Gastroesophageal sphincter (tissue), 4 donors: ENCODE measurements at regions not wholly inside any gene's neighbourhood (a gene's known extent, or its start where the extent isn't known, plus 50 kb on each side); places are given as distances from the start of the nearest gene placed in this dataset.

Experiments used
- ATAC-seq: fragments of 150-250 bp; one replicate; pipeline ENCODE4 v1.9.1; 2016; ENCODE audit warnings: mild to moderate bottlenecking, moderate library complexity
- H3K27ac ChIP-seq, 4 donors: fragments of 200-600 bp; sonication (generic) in 3 of 4; 1 replicate in 3 of 4; 2 replicates in 1 of 4; pipeline ENCODE4 v1.5.1; 2016 to 2019
- H3K27me3 ChIP-seq: fragments of 200-600 bp; sonication (generic); one replicate; pipeline ENCODE4 v1.5.1; 2019
- H3K36me3 ChIP-seq, 2 donors: fragments of 200-600 bp; sonication (generic); one replicate each; pipeline ENCODE4 v1.5.1; 2019; ENCODE audit warnings: control low read depth in 1 of 2
- H3K4me1 ChIP-seq, 3 donors: fragments of 200-600 bp; sonication (generic); 1 replicate in 2 of 3; 2 replicates in 1 of 3; pipeline ENCODE4 v1.5.1; 2016 to 2019; ENCODE audit warnings: control low read depth in 2 of 3
- H3K4me3 ChIP-seq, 2 donors: fragments of 200-600 bp; sonication (generic); one replicate each; pipeline ENCODE4 v1.5.1; 2019; ENCODE audit warnings: mild to moderate bottlenecking in 1 of 2, moderate library complexity in 1 of 2
- H3K9me3 ChIP-seq, 3 donors: fragments of 200-600 bp; sonication (generic); one replicate each; pipeline ENCODE4 v1.5.1; 2017 to 2019; ENCODE audit warnings: control low read depth in 2 of 3
- CTCF ChIP-seq, 4 experiments: fragments of 200-600 bp in 2 of 4; fragments of 450-650 bp in 2 of 4; sonication (generic) in 1 of 4; IDR thresholded peaks; one replicate each; pipeline ENCODE4 v1.5.1; 2017 to 2019; ENCODE audit warnings: antibody characterized with exemption in 4 of 4, mild to moderate bottlenecking in 2 of 4, moderate library complexity in 2 of 4
- EP300 ChIP-seq: sonication (generic); formaldehyde crosslinking; IDR thresholded peaks from one replicate; pipeline ENCODE4 v1.6.1; 2017; ENCODE audit warnings: antibody characterized with exemption, mild to moderate bottlenecking
- POLR2A ChIP-seq, 2 donors: fragments of 450-650 bp; IDR thresholded peaks; one replicate each; pipeline ENCODE4 v1.6.1; 2017; ENCODE audit warnings: antibody characterized with exemption in 2 of 2, mild to moderate bottlenecking in 2 of 2, moderate library complexity in 1 of 2
- POLR2AphosphoS5 ChIP-seq: sonication (generic); formaldehyde crosslinking; IDR thresholded peaks from one replicate; pipeline ENCODE4 v1.6.1; 2017; ENCODE audit warnings: antibody characterized with exemption
- WGBS, 2 donors: methylation state at CpG; one replicate each; pipeline ENCODE4 v1.1.5; 2018; ENCODE audit warnings: low coverage in 1 of 2; 5-methylcytosine and 5-hydroxymethylcytosine counted together

GRCh38 chr3:70870576-70870975 lies 558.1 kb upstream of the MDFIC2 start:
- no peak for TF ChIP-seq POLR2AphosphoS5
- TF ChIP-seq CTCF (IDR thresholded peaks at IDR 0.05): no peak
- no peak for TF ChIP-seq EP300
- no peak for TF ChIP-seq POLR2A (IDR thresholded peaks at IDR 0.05)
- no peak for ATAC-seq
- Histone ChIP-seq H3K4me1 (peaks cover 0 to 13% (median 0%) of the 10 kb centered on the region in 3 donors), H3K27ac (no peak overlapping the region), H3K36me3 (no peaks in the 10 kb centered on the region), H3K27me3 (no peaks in the 10 kb centered on the region), H3K9me3 (no peaks in the 10 kb centered on the region), H3K4me3 (no peak overlapping the region)

GRCh38 chr3:70868561-70868960 lies 556.1 kb upstream of the MDFIC2 start:
- no peak overlapping the region for H3K4me3 ChIP-seq
- no peak for ATAC-seq
- no peaks in the 10 kb centered on the region for H3K27me3 ChIP-seq
- TF ChIP-seq POLR2AphosphoS5 (no peak), POLR2A (IDR thresholded peaks at IDR 0.05) (no peak), EP300 (no peak), CTCF (IDR thresholded peaks at IDR 0.05) (no peak)
- no peak overlapping the region for H3K27ac ChIP-seq
- peaks cover 0 to 5% (median 0%) of the 10 kb centered on the region in 3 donors for H3K9me3 ChIP-seq
- H3K36me3 ChIP-seq: no peaks in the 10 kb centered on the region
- 92 to 96% methylated on average over 2 of the region's 2 CpGs for WGBS, 2 donors
- H3K4me1 ChIP-seq: no peaks in the 10 kb centered on the region

- Histone ChIP-seq H3K27ac (no peak overlapping the region), H3K27me3 (no peaks in the 10 kb centered on the region), H3K4me3 (no peak overlapping the region), H3K4me1 (peaks cover 0 to 4% (median 0%) of the 10 kb centered on the region in 3 donors), H3K36me3 (no peaks in the 10 kb centered on the region), H3K9me3 (peaks cover 0 to 5% (median 0%) of the 10 kb centered on the region in 3 donors)
- WGBS, 2 donors: 65 to 84% methylated on average over 5 of the region's 5 CpGs
- ATAC-seq: no peak
- TF ChIP-seq POLR2A (IDR thresholded peaks at IDR 0.05): no peak
- TF ChIP-seq POLR2AphosphoS5: no peak
- TF ChIP-seq CTCF (IDR thresholded peaks at IDR 0.05): no peak
- no peak for TF ChIP-seq EP300
Observed at GRCh38 chr3:70863049-70863448, 550.6 kb upstream of the MDFIC2 start.

- H3K36me3 ChIP-seq: no peaks in the 10 kb centered on the region
- peaks cover 0 to 16% (median 4%) of the 10 kb centered on the region in 3 donors for H3K4me1 ChIP-seq
- TF ChIP-seq CTCF (IDR thresholded peaks at IDR 0.05) (no peak), POLR2AphosphoS5 (no peak)
- H3K4me3 ChIP-seq: no peak overlapping the region
- ATAC-seq: peak; percentile 74
- H3K27ac ChIP-seq: no peak overlapping the region
- WGBS, 2 donors: 44 to 61% methylated on average over 1 to 2 of the region's 2 CpGs
- peaks cover 0 to 5% (median 0%) of the 10 kb centered on the region in 3 donors for H3K9me3 ChIP-seq
- no peaks in the 10 kb centered on the region for H3K27me3 ChIP-seq
Observed at GRCh38 chr3:70861855-70862254, 549.4 kb upstream of the MDFIC2 start.

GRCh38 chr3:70861234-70861633 lies 548.8 kb upstream of the MDFIC2 start:
- TF ChIP-seq POLR2AphosphoS5: no peak
- no peak for TF ChIP-seq EP300
- TF ChIP-seq CTCF (IDR thresholded peaks at IDR 0.05): no peak
- TF ChIP-seq POLR2A (IDR thresholded peaks at IDR 0.05): no peak
- peaks cover 0 to 5% (median 0%) of the 10 kb centered on the region in 3 donors for H3K9me3 ChIP-seq
- ATAC-seq: no peak
- no peaks in the 10 kb centered on the region for H3K36me3 ChIP-seq
- H3K4me1 ChIP-seq: peaks cover 0 to 16% (median 4%) of the 10 kb centered on the region in 3 donors
- 60 to 88% methylated on average over 1 to 2 of the region's 2 CpGs for WGBS, 2 donors
- no peaks in the 10 kb centered on the region for H3K27me3 ChIP-seq
- no peak overlapping the region for H3K4me3 ChIP-seq
- H3K27ac ChIP-seq: no peak overlapping the region
